DND-41 (cell line): ENCODE measurements at regions not wholly inside any gene's neighbourhood (a gene's known extent, or its start where the extent isn't known, plus 50 kb on each side); places are given as distances from the start of the nearest gene placed in this dataset.

Experiments used
- ATAC-seq: fragments of 200-7000 bp; cut with Tn5 transposase; 3 replicates; pipeline ENCODE4 v1.9.1; 2021; ENCODE audit warnings: low read depth; ENCODE audit not compliant: insufficient read depth
- DNase-seq: peaks from one replicate; pipeline ENCODE4 v3.0.0-alpha.2; 2020
- H2AFZ ChIP-seq: 2 replicates; pipeline ENCODE4 v1.6.0; 2012; ENCODE audit warnings: low read depth, low read length
- H3K27ac ChIP-seq: 2 replicates; pipeline ENCODE4 v1.5.1; 2012; ENCODE audit warnings: low read length, inconsistent platforms
- H3K27me3 ChIP-seq: fragments of 200-600 bp; sonication (generic); 2 replicates; pipeline ENCODE4 v1.6.0; 2012; ENCODE audit warnings: low read length, mild to moderate bottlenecking, inconsistent platforms; ENCODE audit not compliant: insufficient read depth, poor library complexity
- H3K36me3 ChIP-seq: 2 replicates; pipeline ENCODE4 v1.5.1; 2012; ENCODE audit warnings: low read length, inconsistent platforms; ENCODE audit not compliant: insufficient read depth
- H3K4me1 ChIP-seq: 2 replicates; pipeline ENCODE4 v1.5.1; 2012; ENCODE audit warnings: mild to moderate bottlenecking, low read length; ENCODE audit not compliant: insufficient read depth
- H3K4me2 ChIP-seq: 2 replicates; pipeline ENCODE4 v1.6.0; 2012; ENCODE audit warnings: mild to moderate bottlenecking, moderate library complexity, low read length, inconsistent platforms; ENCODE audit not compliant: insufficient read depth
- H3K4me3 ChIP-seq, 2 experiments: fragments of 200-600 bp in 1 of 2; shearing (Covaris generic) in 1 of 2; 2 replicates each; pipeline ENCODE4 v1.5.1; 2012 to 2016; ENCODE audit warnings: inconsistent platforms in 2 of 2, low read length in 2 of 2, mild to moderate bottlenecking in 2 of 2, low read depth in 1 of 2, moderate library complexity in 1 of 2
- H3K79me2 ChIP-seq: 2 replicates; pipeline ENCODE4 v1.6.0; 2012; ENCODE audit warnings: low read length, inconsistent platforms; ENCODE audit not compliant: insufficient read depth
- H3K9ac ChIP-seq: 2 replicates; pipeline ENCODE4 v1.6.0; 2012; ENCODE audit warnings: low read depth, mild to moderate bottlenecking, inconsistent platforms, low read length, moderate library complexity
- H3K9me3 ChIP-seq: 2 replicates; pipeline ENCODE4 v1.5.1; 2012; ENCODE audit warnings: low read length, moderate library complexity, mild to moderate bottlenecking, inconsistent platforms; ENCODE audit not compliant: insufficient read depth, severe bottlenecking
- H4K20me1 ChIP-seq: 2 replicates; pipeline ENCODE4 v1.6.0; 2012; ENCODE audit warnings: low read length; ENCODE audit not compliant: insufficient read depth
- EZH2 ChIP-seq: IDR thresholded peaks from 3 replicates; pipeline ENCODE4 v1.6.1; 2012; ENCODE audit warnings: borderline replicate concordance, low read depth, mild to moderate bottlenecking, moderate library complexity, low read length, inconsistent platforms; ENCODE audit not compliant: severe bottlenecking
- TF ChIP-seq, protein P1 (sequence below): IDR thresholded peaks from 2 replicates; pipeline ENCODE4 v1.5.1; 2012; ENCODE audit warnings: borderline replicate concordance, low read length, moderate library complexity, mild to moderate bottlenecking; ENCODE audit not compliant: poor library complexity, severe bottlenecking; ENCODE audit errors: extremely low read depth

DNA sequence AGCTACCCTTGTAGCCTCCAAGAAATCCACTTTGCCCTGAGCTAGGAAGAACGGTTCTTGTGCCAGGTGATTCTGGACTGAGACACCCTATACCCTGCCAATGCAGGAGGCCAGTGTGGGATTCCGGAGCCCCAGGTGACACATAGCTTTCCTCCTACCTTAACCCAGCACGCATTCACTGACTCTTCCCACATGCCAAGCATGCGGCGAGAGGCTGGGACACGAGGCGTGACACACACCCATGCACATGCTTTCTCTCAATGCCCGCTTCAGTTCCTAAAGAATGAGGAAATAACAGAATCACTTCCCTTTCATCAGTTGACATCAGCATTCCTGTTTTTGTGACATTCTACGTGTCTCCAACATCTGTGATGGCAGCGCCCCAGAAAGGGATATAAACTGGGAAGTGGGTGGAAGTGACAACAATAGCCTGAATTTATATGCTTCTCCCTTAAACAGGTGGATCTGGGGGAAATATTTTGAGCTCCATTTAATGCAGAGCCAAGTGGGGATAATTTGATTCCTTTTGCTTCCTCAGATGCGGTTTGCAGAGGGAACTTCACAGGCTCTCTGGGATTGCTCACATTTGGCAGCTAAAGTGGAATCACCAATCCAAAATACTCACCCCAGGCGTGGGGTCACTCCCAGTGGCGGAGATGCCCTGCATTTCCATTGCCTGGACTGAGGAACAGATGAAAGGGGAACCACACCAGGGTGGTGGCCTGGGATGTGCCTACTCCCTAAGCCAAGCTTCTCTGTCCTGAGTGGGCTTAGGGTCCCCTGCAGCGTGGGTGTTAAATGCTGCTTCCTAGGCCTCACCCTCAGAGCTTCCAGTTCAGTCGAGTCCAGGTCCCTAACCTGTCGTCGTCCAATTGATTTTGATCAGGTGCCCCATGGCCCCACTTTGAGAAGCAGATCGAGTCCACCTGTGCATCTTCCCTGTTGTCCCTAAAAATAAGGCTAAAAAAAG is 445.1 kb downstream of the SIPA1L2 start:
- Histone ChIP-seq H3K9me3 (no peaks in the 10 kb centered on the region), H3K27ac (no peak overlapping the region), H2AFZ (no peak overlapping the region), H3K36me3 (no peaks in the 10 kb centered on the region), H3K9ac (no peak overlapping the region), H3K4me1 (no peaks in the 10 kb centered on the region), H3K4me3 (no peak overlapping the region), H3K79me2 (no peaks in the 10 kb centered on the region), H4K20me1 (no peaks in the 10 kb centered on the region), H3K27me3 (no peaks in the 10 kb centered on the region), H3K4me2 (no peak overlapping the region)
- DNase-seq, result no peak
- ATAC-seq, result no peak
- TF ChIP-seq, protein P1, sequence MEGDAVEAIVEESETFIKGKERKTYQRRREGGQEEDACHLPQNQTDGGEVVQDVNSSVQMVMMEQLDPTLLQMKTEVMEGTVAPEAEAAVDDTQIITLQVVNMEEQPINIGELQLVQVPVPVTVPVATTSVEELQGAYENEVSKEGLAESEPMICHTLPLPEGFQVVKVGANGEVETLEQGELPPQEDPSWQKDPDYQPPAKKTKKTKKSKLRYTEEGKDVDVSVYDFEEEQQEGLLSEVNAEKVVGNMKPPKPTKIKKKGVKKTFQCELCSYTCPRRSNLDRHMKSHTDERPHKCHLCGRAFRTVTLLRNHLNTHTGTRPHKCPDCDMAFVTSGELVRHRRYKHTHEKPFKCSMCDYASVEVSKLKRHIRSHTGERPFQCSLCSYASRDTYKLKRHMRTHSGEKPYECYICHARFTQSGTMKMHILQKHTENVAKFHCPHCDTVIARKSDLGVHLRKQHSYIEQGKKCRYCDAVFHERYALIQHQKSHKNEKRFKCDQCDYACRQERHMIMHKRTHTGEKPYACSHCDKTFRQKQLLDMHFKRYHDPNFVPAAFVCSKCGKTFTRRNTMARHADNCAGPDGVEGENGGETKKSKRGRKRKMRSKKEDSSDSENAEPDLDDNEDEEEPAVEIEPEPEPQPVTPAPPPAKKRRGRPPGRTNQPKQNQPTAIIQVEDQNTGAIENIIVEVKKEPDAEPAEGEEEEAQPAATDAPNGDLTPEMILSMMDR, result no peak
- TF ChIP-seq EZH2, result no peak

DNA sequence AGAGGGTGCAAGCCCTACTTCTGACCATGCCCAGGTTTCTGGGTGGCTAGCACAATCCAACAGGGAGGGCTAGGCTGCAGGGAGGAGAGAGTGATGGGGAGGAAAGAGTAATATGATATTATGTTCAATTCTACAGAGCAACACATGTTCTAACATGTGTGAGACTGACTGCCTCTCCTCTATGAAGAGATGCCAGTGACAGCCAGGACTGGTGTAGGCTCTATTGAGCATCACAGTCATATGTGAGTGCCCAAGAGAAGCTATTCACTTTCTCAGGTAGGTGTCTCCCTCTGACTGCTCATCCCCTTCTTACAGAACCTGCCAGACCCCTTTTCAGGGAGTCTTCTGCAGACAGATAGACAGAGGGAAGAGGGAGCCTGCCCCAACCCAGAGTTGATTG is 446.1 kb downstream of the SIPA1L2 start:
- TF ChIP-seq, protein P1, result no peak
- no peak for TF ChIP-seq EZH2
- Histone ChIP-seq H2AFZ (no peak overlapping the region), H3K27me3 (no peaks in the 10 kb centered on the region), H3K79me2 (no peaks in the 10 kb centered on the region), H3K4me3 (no peak overlapping the region), H3K9me3 (no peaks in the 10 kb centered on the region), H3K9ac (no peak overlapping the region), H4K20me1 (no peaks in the 10 kb centered on the region), H3K4me1 (no peaks in the 10 kb centered on the region), H3K4me2 (no peak overlapping the region), H3K27ac (no peak overlapping the region), H3K36me3 (no peaks in the 10 kb centered on the region)
- DNase-seq (no peak), ATAC-seq (no peak; the same call in 2 of the 3 replicates)

GRCh38 chr1:232183266-232183800 is 446.6 kb downstream of the SIPA1L2 start:
- no peak for ATAC-seq
- no peaks in the 10 kb centered on the region for H3K4me1 ChIP-seq

More at GRCh38 chr1:232183266-232183800, 446.6 kb downstream of the SIPA1L2 start:
- Histone ChIP-seq H4K20me1 (no peaks in the 10 kb centered on the region), H3K27me3 (no peaks in the 10 kb centered on the region), H3K9me3 (no peaks in the 10 kb centered on the region), H3K4me2 (no peak overlapping the region), H3K27ac (no peak overlapping the region), H3K9ac (no peak overlapping the region), H3K79me2 (no peaks in the 10 kb centered on the region), H2AFZ (no peak overlapping the region), H3K36me3 (no peaks in the 10 kb centered on the region), H3K4me3 (no peak overlapping the region)
- no peak for DNase-seq
- TF ChIP-seq EZH2, result no peak
- TF ChIP-seq, protein P1, result no peak
